B cell (primary cell): ENCODE measurements at regions not wholly inside any gene's neighbourhood (a gene's known extent, or its start where the extent isn't known, plus 50 kb on each side); places are given as distances from the start of the nearest gene placed in this dataset.

ENCODE experiments used
- ATAC-seq: fragments of 200-7000 bp; cut with Tn5 transposase; one replicate; pipeline ENCODE4 v1.10.0; 2021; ENCODE audit warnings: low read depth, mild to moderate bottlenecking, moderate number of reproducible peaks, moderate library complexity
- CTCF ChIA-PET: fragments of 350-600 bp; sonication (Branson Sonifier 250); formaldehyde crosslinking; loops from one replicate; lab custom pipeline; 2021; ENCODE audit warnings: antibody characterized with exemption, inconsistent platforms; lab: Charles Lee
- POLR2A ChIA-PET: fragments of 350-600 bp; sonication (Branson Sonifier 250); formaldehyde crosslinking; loops from one replicate; lab custom pipeline; 2021; ENCODE audit warnings: antibody characterized with exemption; lab: Charles Lee
- DNase-seq: peaks from one replicate; pipeline ENCODE4 v3.0.0; 2013
- H2AFZ ChIP-seq: 2 replicates; pipeline ENCODE4 v1.6.1; 2012; ENCODE audit warnings: mild to moderate bottlenecking, low read depth, low read length; ENCODE audit not compliant: insufficient read depth, poor library complexity, severe bottlenecking
- H3K27ac ChIP-seq, 2 donors: 1 replicate in 1 of 2; 2 replicates in 1 of 2; pipeline ENCODE4 v1.5.1; 2012 to 2013; ENCODE audit warnings: low read length in 2 of 2, mild to moderate bottlenecking in 2 of 2, moderate library complexity in 1 of 2
- H3K27me3 ChIP-seq, 4 experiments: fragments of 200-600 bp in 1 of 4; sonication (generic) in 1 of 4; replicated peaks in 1 of 4; 1 replicate in 2 of 4; 2 replicates in 2 of 4; pipeline versions ENCODE4 v1.6.1 to v1.7.0; 2013 to 2016; ENCODE audit warnings: low read length in 3 of 4, mild to moderate bottlenecking in 2 of 4, mixed read lengths in 1 of 4, moderate library complexity in 1 of 4; ENCODE audit not compliant: insufficient read depth in 4 of 4, control insufficient read depth in 3 of 4; ENCODE audit errors: control extremely low read depth in 1 of 4
- H3K36me3 ChIP-seq, 2 experiments: replicated peaks in 1 of 2; 1 replicate in 1 of 2; 2 replicates in 1 of 2; pipeline versions ENCODE4 v1.6.1 to v1.7.1; 2013; ENCODE audit warnings: low read length in 1 of 2; ENCODE audit not compliant: insufficient read depth in 2 of 2, control insufficient read depth in 1 of 2; ENCODE audit errors: control extremely low read depth in 1 of 2, extremely low read depth in 1 of 2
- H3K4me1 ChIP-seq, 2 donors: fragments of 200-600 bp in 1 of 2; sonication (generic) in 1 of 2; 1 replicate in 1 of 2; 2 replicates in 1 of 2; pipeline versions ENCODE4 v1.5.1 to v1.6.1; 2013 to 2017; ENCODE audit warnings: low read length in 2 of 2; ENCODE audit not compliant: control insufficient read depth in 2 of 2, insufficient read depth in 2 of 2
- H3K4me2 ChIP-seq: replicated peaks from 2 replicates; pipeline ENCODE3; 2012; ENCODE audit warnings: mild to moderate bottlenecking, low read depth, low read length; ENCODE audit not compliant: poor library complexity, severe bottlenecking
- H3K4me3 ChIP-seq, 5 experiments: fragments of 200-600 bp in 1 of 5; sonication (generic) in 1 of 5; 1 replicate in 3 of 5; 2 replicates in 2 of 5; pipeline versions ENCODE4 v1.5.1 to v1.7.0; 2011 to 2016; ENCODE audit warnings: low read length in 4 of 5, mild to moderate bottlenecking in 4 of 5, low read depth in 2 of 5, control low read depth in 1 of 5, moderate library complexity in 1 of 5; ENCODE audit not compliant: insufficient read depth in 1 of 5; ENCODE audit errors: control extremely low read depth in 1 of 5, extremely low read depth in 1 of 5
- H3K79me2 ChIP-seq: fragments of 200-600 bp; sonication (generic); one replicate; pipeline ENCODE4 v1.6.0; 2016; ENCODE audit warnings: low read length; ENCODE audit not compliant: control insufficient read depth, insufficient read depth
- H3K9ac ChIP-seq: fragments of 200-600 bp; sonication (generic); 2 replicates; pipeline ENCODE4 v1.6.1; 2017; ENCODE audit warnings: mild to moderate bottlenecking, low read length, moderate library complexity
- H3K9me3 ChIP-seq, 3 donors: one replicate each; pipeline versions ENCODE4 v1.6.1 to v1.7.1; 2013; ENCODE audit warnings: low read length in 2 of 3; ENCODE audit not compliant: control insufficient read depth in 2 of 3, insufficient read depth in 1 of 3; ENCODE audit errors: control extremely low read depth in 1 of 3
- H4K20me1 ChIP-seq: 2 replicates; pipeline ENCODE4 v1.6.0; 2012; ENCODE audit warnings: mild to moderate bottlenecking, low read length; ENCODE audit not compliant: insufficient read depth, control insufficient read depth, poor library complexity, severe bottlenecking
- H3K27ac Mint-ChIP-seq: one replicate; pipeline ENCODE4 v1.8.0; 2021; ENCODE audit warnings: mixed read lengths
- H3K27me3 Mint-ChIP-seq: one replicate; pipeline ENCODE4 v1.8.0; 2021; ENCODE audit warnings: mixed read lengths
- H3K4me1 Mint-ChIP-seq: one replicate; pipeline ENCODE4 v1.8.0; 2021; ENCODE audit warnings: mixed read lengths
- H3K4me3 Mint-ChIP-seq: one replicate; pipeline ENCODE4 v1.8.0; 2021; ENCODE audit warnings: mixed read lengths
- H3K9me3 Mint-ChIP-seq: one replicate; pipeline ENCODE4 v1.8.0; 2022; ENCODE audit warnings: mixed read lengths; ENCODE audit not compliant: insufficient read depth
- CTCF ChIP-seq: fragments of 200-600 bp; IDR thresholded peaks from one replicate; pipeline ENCODE4 v1.8.0; 2022; ENCODE audit warnings: antibody characterized with exemption, mild to moderate bottlenecking
- EZH2 ChIP-seq: IDR thresholded peaks from 2 replicates; pipeline ENCODE4 v1.6.1; 2012; ENCODE audit warnings: borderline replicate concordance, low read depth, mild to moderate bottlenecking, moderate library complexity, low read length; ENCODE audit not compliant: insufficient read depth, poor library complexity, severe bottlenecking
- WGBS: methylation state at CpG from one replicate; pipeline ENCODE4 v1.1.5; 2013; ENCODE audit warnings: missing lambda C conversion rate; ENCODE audit not compliant: insufficient coverage; 5-methylcytosine and 5-hydroxymethylcytosine counted together
- intact Hi-C: fragments of 100-400 bp; cut with micrococcal nuclease; formaldehyde crosslinking; loops from one replicate; pipeline ENCODE4 v1.10.0; 2022

DNA sequence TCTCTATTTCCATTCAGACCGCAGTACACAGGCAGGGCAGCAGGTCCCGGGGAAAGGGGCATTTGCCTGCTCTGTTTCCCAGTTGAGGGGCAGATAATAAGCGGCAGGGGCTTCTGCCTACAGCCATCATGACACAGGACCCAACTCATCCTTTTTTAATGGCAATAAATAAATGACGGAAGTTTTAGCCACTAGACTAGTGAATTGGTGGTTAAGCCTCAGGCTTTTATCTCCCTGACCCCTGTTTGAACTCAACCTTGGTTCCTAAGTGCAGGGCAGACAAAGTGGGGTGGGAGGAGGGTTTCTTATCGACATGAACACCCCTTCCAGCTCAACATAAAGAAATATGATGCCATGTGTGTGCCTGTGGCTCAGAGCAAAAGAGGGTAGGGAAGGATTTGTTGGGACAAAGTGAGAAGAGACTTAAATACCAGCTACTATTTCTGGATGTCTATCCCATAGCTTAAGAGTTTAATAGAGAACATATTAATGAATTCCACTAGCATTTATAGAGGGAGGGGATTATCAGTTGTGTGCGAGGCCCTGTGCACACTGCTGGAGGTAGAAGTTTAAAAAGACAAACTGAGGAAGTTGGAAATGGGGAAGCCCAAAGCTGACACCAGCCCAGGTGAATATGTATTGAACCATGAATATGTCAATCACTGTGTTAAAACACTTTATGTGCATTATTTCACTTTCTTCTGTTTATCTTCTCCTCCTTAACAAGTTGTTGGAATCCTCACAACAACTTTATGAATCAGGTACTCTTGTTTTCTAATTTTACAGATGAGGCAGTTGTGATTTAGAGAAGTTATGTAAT, 939.4 kb downstream of the MCTP2 start:
- intact Hi-C loops = no loop called here
- CTCF ChIA-PET = no interaction called here
- DNase-seq (no peak), ATAC-seq (no peak)
- no peak overlapping the region for H3K9ac ChIP-seq
- H3K9me3 ChIP-seq = peaks cover 0 to 11% (median 0%) of the 10 kb centered on the region in 3 donors
- no peaks in the 10 kb centered on the region for H3K9me3 Mint-ChIP-seq
- no peak overlapping the region for H3K27ac Mint-ChIP-seq
- H3K4me1 ChIP-seq = no peaks in the 10 kb centered on the region
- WGBS = 32% methylated on average over 4 of the region's 6 CpGs
- H3K27me3 Mint-ChIP-seq = no peaks in the 10 kb centered on the region
- no peaks in the 10 kb centered on the region for H3K79me2 ChIP-seq
- H3K27ac ChIP-seq = no peak overlapping the region
- no peaks in the 10 kb centered on the region for H3K27me3 ChIP-seq
- no peaks in the 10 kb centered on the region for H3K4me1 Mint-ChIP-seq
- POLR2A ChIA-PET = no interaction called here
- TF ChIP-seq EZH2 (no peak), CTCF (no peak)
- no peak overlapping the region for H2AFZ ChIP-seq
- no peak overlapping the region for H3K4me3 ChIP-seq
- no peak overlapping the region for H3K4me2 ChIP-seq
- H3K4me3 Mint-ChIP-seq = no peak overlapping the region
- H4K20me1 ChIP-seq = no peaks in the 10 kb centered on the region
- H3K36me3 ChIP-seq = no peaks in the 10 kb centered on the region

- H3K27ac Mint-ChIP-seq = no peak overlapping the region
- Histone ChIP-seq H3K27ac (no peak overlapping the region), H2AFZ (no peak overlapping the region), H3K4me1 (no peaks in the 10 kb centered on the region), H3K9ac (no peak overlapping the region), H3K27me3 (no peaks in the 10 kb centered on the region), H3K36me3 (no peaks in the 10 kb centered on the region), H3K4me2 (no peak overlapping the region), H3K4me3 (no peak overlapping the region), H3K79me2 (no peaks in the 10 kb centered on the region), H3K9me3 (peaks cover 0 to 10% (median 0%) of the 10 kb centered on the region in 3 donors), H4K20me1 (no peaks in the 10 kb centered on the region)
- 100% methylated on average over 1 of the region's 3 CpGs for WGBS
- H3K9me3 Mint-ChIP-seq = no peaks in the 10 kb centered on the region
- no peak overlapping the region for H3K4me3 Mint-ChIP-seq
- no peaks in the 10 kb centered on the region for H3K27me3 Mint-ChIP-seq
- ATAC-seq (no peak), DNase-seq (no peak)
- ChIA-PET CTCF (no interaction called here), POLR2A (no interaction called here)
- intact Hi-C loops = no loop called here
- no peak for TF ChIP-seq EZH2
- TF ChIP-seq CTCF = no peak
- no peaks in the 10 kb centered on the region for H3K4me1 Mint-ChIP-seq
Observed at GRCh38 chr15:95171564-95171963, 940.2 kb downstream of the MCTP2 start.
